Right lobe of liver (tissue), 6 donors: ENCODE measurements at regions not wholly inside any gene's neighbourhood (a gene's known extent, or its start where the extent isn't known, plus 50 kb on each side); places are given as distances from the start of the nearest gene placed in this dataset.
A peak's percentile ranks its signal among the peaks of the same experiment; 100 is the strongest.

Experiments used
- ATAC-seq, 4 donors: fragments of 200-7000 bp; cut with Tn5 transposase; one replicate each; pipeline ENCODE4 v1.9.1; 2020; ENCODE audit warnings: mild to moderate bottlenecking in 4 of 4, moderate library complexity in 4 of 4
- DNase-seq, 3 donors: peaks; one replicate each; pipeline ENCODE4 v3.0.0-alpha.2; 2020
- H3K27ac ChIP-seq, 3 donors: fragments of 200-600 bp; one replicate each; pipeline ENCODE4 v1.8.0; 2022
- H3K27me3 ChIP-seq, 2 donors: fragments of 200-600 bp; one replicate each; pipeline ENCODE4 v1.8.0; 2022
- H3K36me3 ChIP-seq, 4 donors: fragments of 200-600 bp; sonication (generic) in 1 of 4; one replicate each; pipeline versions ENCODE4 v1.5.1 to v1.8.0; 2017 to 2022; ENCODE audit warnings: control low read depth in 1 of 4
- H3K4me1 ChIP-seq, 4 donors: fragments of 200-600 bp; sonication (generic) in 1 of 4; one replicate each; pipeline versions ENCODE4 v1.5.1 to v1.8.0; 2017 to 2022; ENCODE audit warnings: control low read depth in 1 of 4
- H3K4me3 ChIP-seq, 3 donors: fragments of 200-600 bp; one replicate each; pipeline ENCODE4 v1.8.0; 2022
- H3K9me3 ChIP-seq, 4 donors: fragments of 200-600 bp; sonication (generic) in 1 of 4; one replicate each; pipeline versions ENCODE4 v1.5.1 to v1.8.0; 2017 to 2022; ENCODE audit warnings: control low read depth in 1 of 4
- POLR2A ChIP-seq: fragments of 450-650 bp; IDR thresholded peaks from one replicate; pipeline ENCODE4 v1.6.1; 2017; ENCODE audit warnings: antibody characterized with exemption, mild to moderate bottlenecking
- WGBS: methylation state at CpG from one replicate; pipeline ENCODE4 v1.1.6; 2018; ENCODE audit warnings: low coverage, low lambda C conversion rate; ENCODE audit not compliant: insufficient coverage; ENCODE audit errors: missing lambda C conversion rate; 5-methylcytosine and 5-hydroxymethylcytosine counted together
- intact Hi-C, 2 donors: fragments of 100-400 bp; cut with DNase I; formaldehyde crosslinking; loops; one replicate each; pipeline versions ENCODE4 v1.11.2 to v1.14.1; 2022
- TF ChIP-seq, protein P1 (sequence below), 4 donors: fragments of 200-600 bp in 3 of 4; fragments of 450-650 bp in 1 of 4; IDR thresholded peaks; one replicate each; pipeline versions ENCODE4 v1.5.1 to v1.8.0; 2016 to 2022; ENCODE audit warnings: antibody characterized with exemption in 4 of 4, mild to moderate bottlenecking in 2 of 4
- donor health status: DM: no; HTN: yes; CAD: no.
- donor health status: DM: no; HTN: no; CAD: no.
- donor health status: DM: no; HTN: no; CAD: no.
- donor health status: DM: no; HTN: yes; CAD: no.
- donor health status: DM: no; HTN: yes; CAD: no.

DNA sequence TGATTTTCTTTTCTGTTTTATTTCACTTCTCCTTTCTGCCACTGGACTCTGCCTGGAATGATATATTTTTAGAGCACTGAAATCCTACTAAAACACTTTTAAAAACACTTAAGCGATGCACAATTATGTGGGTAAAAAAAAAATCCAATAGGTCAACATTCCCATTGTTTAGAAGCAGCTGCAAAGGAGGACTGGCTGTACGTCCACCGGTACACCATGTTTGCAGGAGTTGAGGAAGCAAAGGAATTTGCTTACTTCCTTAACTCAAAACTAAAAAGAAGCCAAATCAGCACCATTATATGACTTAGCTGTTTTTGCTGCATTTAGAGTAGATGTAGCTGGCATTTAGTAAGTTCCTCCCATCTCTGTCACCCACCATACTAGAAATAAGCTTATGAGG is 186.8 kb upstream of the TMTC1 start:
- no peaks in the 10 kb centered on the region for H3K4me1 ChIP-seq
- no peaks in the 10 kb centered on the region for H3K27me3 ChIP-seq
- DNase-seq (no peak), ATAC-seq (peak in 2 of 4 donors; percentile 32 to 60)
- no peaks in the 10 kb centered on the region for H3K9me3 ChIP-seq
- intact Hi-C loops = no loop called here
- WGBS = 48% methylated on average over 3 of the region's 3 CpGs
- H3K27ac ChIP-seq = no peak overlapping the region
- H3K36me3 ChIP-seq = no peaks in the 10 kb centered on the region
- no peak for TF ChIP-seq POLR2A
- no peak overlapping the region for H3K4me3 ChIP-seq

DNA sequence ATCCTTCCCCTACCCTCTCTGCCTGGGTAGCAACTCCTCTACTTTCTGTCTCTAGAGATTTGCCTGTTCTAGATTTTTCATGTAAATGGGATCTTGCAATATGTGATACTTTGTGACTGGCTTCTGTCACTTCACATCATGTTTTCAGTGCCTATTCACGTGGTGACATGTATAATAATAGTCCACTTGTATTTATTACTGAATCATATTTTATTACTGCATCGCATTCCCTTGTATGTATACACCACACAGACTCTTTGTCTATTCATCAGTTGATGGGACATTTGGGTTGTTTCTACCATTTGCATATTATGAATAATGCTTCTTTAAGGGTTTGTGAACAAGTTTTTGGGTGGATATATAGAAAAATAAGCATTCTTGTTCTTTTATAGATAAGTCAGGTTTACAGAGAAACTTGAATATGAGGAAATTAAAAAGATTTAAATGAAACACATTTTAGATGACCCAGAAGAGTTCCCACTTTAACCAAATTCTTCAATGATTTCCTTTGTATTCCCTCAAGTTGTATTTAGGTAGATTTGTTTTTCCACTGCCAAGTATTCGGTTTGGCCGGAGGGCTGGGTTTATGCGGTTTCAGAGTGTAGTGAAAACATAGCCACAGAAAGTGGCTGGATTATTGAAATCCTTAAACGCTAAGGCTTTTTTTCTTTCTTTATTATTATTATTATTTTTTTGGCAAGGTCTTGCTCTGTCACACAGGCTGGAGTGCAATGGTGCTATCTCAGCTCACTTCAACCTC is 178.7 kb upstream of the TMTC1 start:
- H3K27ac ChIP-seq = no peak overlapping the region
- TF ChIP-seq, protein P1, sequence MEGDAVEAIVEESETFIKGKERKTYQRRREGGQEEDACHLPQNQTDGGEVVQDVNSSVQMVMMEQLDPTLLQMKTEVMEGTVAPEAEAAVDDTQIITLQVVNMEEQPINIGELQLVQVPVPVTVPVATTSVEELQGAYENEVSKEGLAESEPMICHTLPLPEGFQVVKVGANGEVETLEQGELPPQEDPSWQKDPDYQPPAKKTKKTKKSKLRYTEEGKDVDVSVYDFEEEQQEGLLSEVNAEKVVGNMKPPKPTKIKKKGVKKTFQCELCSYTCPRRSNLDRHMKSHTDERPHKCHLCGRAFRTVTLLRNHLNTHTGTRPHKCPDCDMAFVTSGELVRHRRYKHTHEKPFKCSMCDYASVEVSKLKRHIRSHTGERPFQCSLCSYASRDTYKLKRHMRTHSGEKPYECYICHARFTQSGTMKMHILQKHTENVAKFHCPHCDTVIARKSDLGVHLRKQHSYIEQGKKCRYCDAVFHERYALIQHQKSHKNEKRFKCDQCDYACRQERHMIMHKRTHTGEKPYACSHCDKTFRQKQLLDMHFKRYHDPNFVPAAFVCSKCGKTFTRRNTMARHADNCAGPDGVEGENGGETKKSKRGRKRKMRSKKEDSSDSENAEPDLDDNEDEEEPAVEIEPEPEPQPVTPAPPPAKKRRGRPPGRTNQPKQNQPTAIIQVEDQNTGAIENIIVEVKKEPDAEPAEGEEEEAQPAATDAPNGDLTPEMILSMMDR (IDR thresholded peaks at IDR 0.05) = no peak
- TF ChIP-seq POLR2A = no peak
- no peaks in the 10 kb centered on the region for H3K27me3 ChIP-seq
- H3K4me3 ChIP-seq = no peak overlapping the region
- ATAC-seq (no peak), DNase-seq (no peak)
- intact Hi-C loops = no loop called here
- 66% methylated on average over 6 of the region's 6 CpGs for whole genome bisulfite sequencing
- H3K36me3 ChIP-seq = no peaks in the 10 kb centered on the region
- H3K9me3 ChIP-seq = no peaks in the 10 kb centered on the region
- no peaks in the 10 kb centered on the region for H3K4me1 ChIP-seq

DNA sequence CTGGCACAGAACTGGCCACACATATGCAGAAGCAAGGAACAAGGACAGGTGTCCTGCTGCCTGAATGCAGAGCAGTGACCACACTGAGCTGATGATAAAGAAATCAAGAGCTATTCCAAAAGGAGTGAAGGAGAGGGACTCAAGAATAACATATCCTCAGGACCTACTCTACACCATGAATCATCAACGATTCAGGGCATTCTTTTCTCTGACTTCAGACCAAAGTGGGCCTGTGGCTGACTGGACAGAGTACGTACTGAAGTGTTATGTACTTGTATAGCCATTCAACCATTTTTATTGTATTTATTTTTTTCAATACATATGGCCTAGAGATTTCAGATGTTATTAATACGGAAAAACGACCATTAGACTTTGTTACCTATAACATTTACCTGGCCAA is 177.5 kb upstream of the TMTC1 start:
- ATAC-seq = no peak
- Histone ChIP-seq H3K27ac (no peak overlapping the region), H3K27me3 (no peaks in the 10 kb centered on the region), H3K36me3 (no peaks in the 10 kb centered on the region), H3K9me3 (no peaks in the 10 kb centered on the region), H3K4me3 (no peak overlapping the region), H3K4me1 (no peaks in the 10 kb centered on the region)
- 70% methylated on average over 4 of the region's 4 CpGs for WGBS
- intact Hi-C loops = no loop called here
- no peak for DNase-seq
- TF ChIP-seq, protein P1 (IDR thresholded peaks at IDR 0.05) = no peak
- no peak for TF ChIP-seq POLR2A

DNA sequence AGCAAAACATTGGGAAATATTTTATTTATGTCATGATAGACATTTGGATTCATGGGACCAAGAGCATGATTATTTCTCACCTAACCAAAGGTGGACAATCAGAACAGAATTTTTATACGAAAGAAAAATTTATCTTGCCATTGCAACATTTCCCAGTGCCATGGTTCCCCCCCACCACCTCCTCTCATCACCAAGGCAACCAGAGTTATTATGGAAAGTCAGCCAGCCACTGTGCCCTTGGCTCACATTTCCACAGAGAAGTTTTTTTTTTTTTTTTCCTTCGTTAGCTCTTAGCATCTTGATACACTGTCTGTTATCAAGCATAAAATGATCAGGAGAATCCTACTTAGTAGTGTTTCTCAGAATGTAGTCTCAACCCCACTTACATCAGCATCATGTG is 176.4 kb upstream of the TMTC1 start:
- no peak overlapping the region for H3K4me3 ChIP-seq
- intact Hi-C loops = no loop called here
- TF ChIP-seq, protein P1 (IDR thresholded peaks at IDR 0.05) = no peak
- no peak for TF ChIP-seq POLR2A
- H3K36me3 ChIP-seq = no peaks in the 10 kb centered on the region
- WGBS = 58% methylated on average over 2 of the region's 2 CpGs
- H3K27ac ChIP-seq = no peak overlapping the region
- no peaks in the 10 kb centered on the region for H3K27me3 ChIP-seq
- ATAC-seq (no peak), DNase-seq (no peak)
- H3K9me3 ChIP-seq = no peaks in the 10 kb centered on the region
- no peaks in the 10 kb centered on the region for H3K4me1 ChIP-seq

DNA sequence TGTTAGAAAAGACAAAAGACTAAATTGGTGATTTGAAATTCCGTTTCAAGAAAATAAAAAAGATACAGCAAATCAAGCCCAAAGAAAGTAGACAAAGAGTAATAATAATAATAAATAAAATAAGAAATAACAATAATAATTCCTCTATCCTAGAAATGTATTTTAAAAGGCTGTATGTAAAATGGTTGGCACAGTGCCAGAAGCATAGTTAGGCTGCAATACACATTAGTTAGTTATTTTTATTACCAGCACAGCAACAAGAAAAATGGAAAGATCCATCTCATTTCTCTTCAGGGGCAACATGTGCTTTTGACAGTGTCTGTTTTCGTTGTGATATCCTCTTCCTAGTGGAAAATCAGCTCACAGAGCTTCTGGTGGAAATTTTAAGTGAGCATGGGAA is 174.1 kb upstream of the TMTC1 start:
- Histone ChIP-seq H3K27ac (no peak overlapping the region), H3K27me3 (no peaks in the 10 kb centered on the region), H3K36me3 (no peaks in the 10 kb centered on the region), H3K4me3 (no peak overlapping the region), H3K4me1 (no peaks in the 10 kb centered on the region), H3K9me3 (no peaks in the 10 kb centered on the region)
- WGBS = 44% methylated on average over 2 of the region's 2 CpGs
- DNase-seq (no peak), ATAC-seq (no peak)
- TF ChIP-seq, protein P1 (IDR thresholded peaks at IDR 0.05) = no peak
- TF ChIP-seq POLR2A = no peak
- intact Hi-C loops = no loop called here
